Thyroid gland (tissue), 4 donors: ENCODE measurements at regions not wholly inside any gene's neighbourhood (a gene's known extent, or its start where the extent isn't known, plus 50 kb on each side); places are given as distances from the start of the nearest gene placed in this dataset.

ENCODE experiments used
- CTCF ChIP-seq, 6 experiments: fragments of 200-600 bp in 3 of 6; fragments of 450-650 bp in 3 of 6; sonication (generic) in 3 of 6; IDR thresholded peaks; one replicate each; pipeline ENCODE4 v1.5.1; 2016 to 2019; ENCODE audit warnings: antibody characterized with exemption in 6 of 6, mild to moderate bottlenecking in 2 of 6, inconsistent platforms in 1 of 6, moderate library complexity in 1 of 6
- POLR2A ChIP-seq, 2 donors: fragments of 450-650 bp; IDR thresholded peaks; one replicate each; pipeline ENCODE4 v1.6.1; 2017; ENCODE audit warnings: antibody characterized with exemption in 2 of 2, mild to moderate bottlenecking in 2 of 2, moderate library complexity in 1 of 2

GRCh38 chr6:90457867-90458259 lies 129.0 kb downstream of the MAP3K7 start:
- no peak for TF ChIP-seq CTCF (IDR thresholded peaks at IDR 0.05)
- no peak for TF ChIP-seq POLR2A (IDR thresholded peaks at IDR 0.05)
